ENCODE measurements at regions not wholly inside any gene's neighbourhood (a gene's known extent, or its start where the extent isn't known, plus 50 kb on each side); places are given as distances from the start of the nearest gene placed in this dataset.

GRCh38 chr12:105561546-105562198 lies 231.2 kb downstream of the C12orf75 start:
- intact Hi-C loops (cut with micrococcal nuclease): no loop called here
- no peak for TF ChIP-seq CTCF (IDR thresholded peaks at IDR 0.05)

GRCh38 chr12:105562199-105562971 lies 231.9 kb downstream of the C12orf75 start:
- Histone ChIP-seq H3K9me3 (ENCODE audit: control insufficient read depth, insufficient read depth, low read length) (no peaks in the 10 kb centered on the region), H3K27ac (ENCODE audit: low read length) (no peak overlapping the region), H3K27me3 (ENCODE audit: control insufficient read depth, insufficient read depth, low read length) (no peaks in the 10 kb centered on the region), H3K4me3 (ENCODE audit: low read length) (no peak overlapping the region), H3K4me1 (ENCODE audit: control insufficient read depth, insufficient read depth, low read length) (no peaks in the 10 kb centered on the region), H3K36me3 (ENCODE audit: control insufficient read depth, insufficient read depth, low read length) (no peaks in the 10 kb centered on the region)
- no peak for TF ChIP-seq CTCF (IDR thresholded peaks at IDR 0.05)
- no peaks in the 10 kb centered on the region for H3K9me3 Mint-ChIP-seq
- peaks cover 3 to 4% of the 10 kb centered on the region in 2 donors for H3K27me3 Mint-ChIP-seq (ENCODE audit: low read depth in 2 of 2)
- DNase-seq (no peak), ATAC-seq (no peak)
- H3K4me3 Mint-ChIP-seq: no peak overlapping the region
- H3K36me3 Mint-ChIP-seq: no peaks in the 10 kb centered on the region
- WGBS (ENCODE audit: insufficient coverage): 86% methylated on average over 24 of the region's 24 CpGs
- intact Hi-C loops (cut with micrococcal nuclease): no loop called here
- H3K4me1 Mint-ChIP-seq: no peaks in the 10 kb centered on the region
- H3K27ac Mint-ChIP-seq: no peak overlapping the region

More at GRCh38 chr12:105561546-105562198, 231.2 kb downstream of the C12orf75 start:
- Histone ChIP-seq H3K4me1 (ENCODE audit: control insufficient read depth, insufficient read depth, low read length) (no peaks in the 10 kb centered on the region), H3K9me3 (ENCODE audit: control insufficient read depth, insufficient read depth, low read length) (no peaks in the 10 kb centered on the region), H3K36me3 (ENCODE audit: control insufficient read depth, insufficient read depth, low read length) (no peaks in the 10 kb centered on the region), H3K4me3 (ENCODE audit: low read length) (no peak overlapping the region), H3K27ac (ENCODE audit: low read length) (no peak overlapping the region), H3K27me3 (ENCODE audit: control insufficient read depth, insufficient read depth, low read length) (no peaks in the 10 kb centered on the region)
- Mint-ChIP-seq H3K4me3 (no peak overlapping the region), H3K27me3 (ENCODE audit: low read depth in 2 of 2) (peaks cover 0 to 4% of the 10 kb centered on the region in 2 donors), H3K4me1 (no peaks in the 10 kb centered on the region), H3K27ac (no peak overlapping the region), H3K36me3 (no peaks in the 10 kb centered on the region), H3K9me3 (no peaks in the 10 kb centered on the region)
- ATAC-seq (no peak), DNase-seq (no peak)
- 76% methylated on average over 6 of the region's 7 CpGs for WGBS (ENCODE audit: insufficient coverage)

- Histone ChIP-seq H3K36me3 (ENCODE audit: control insufficient read depth, insufficient read depth, low read length) (no peaks in the 10 kb centered on the region), H3K27ac (ENCODE audit: low read length) (no peak overlapping the region), H3K9me3 (ENCODE audit: control insufficient read depth, insufficient read depth, low read length) (no peaks in the 10 kb centered on the region), H3K4me1 (ENCODE audit: control insufficient read depth, insufficient read depth, low read length) (no peaks in the 10 kb centered on the region), H3K4me3 (ENCODE audit: low read length) (no peak overlapping the region), H3K27me3 (ENCODE audit: control insufficient read depth, insufficient read depth, low read length) (no peaks in the 10 kb centered on the region)
- Mint-ChIP-seq H3K9me3 (no peaks in the 10 kb centered on the region), H3K4me1 (peaks cover 5 to 6% of the 10 kb centered on the region in 2 donors), H3K27me3 (ENCODE audit: low read depth in 2 of 2) (peaks cover 4 to 10% of the 10 kb centered on the region in 2 donors), H3K4me3 (no peak overlapping the region), H3K36me3 (no peaks in the 10 kb centered on the region), H3K27ac (no peak overlapping the region)
- intact Hi-C loops (cut with micrococcal nuclease): no loop called here
- no peak for ATAC-seq
- TF ChIP-seq CTCF (IDR thresholded peaks at IDR 0.05): no peak
- DNase-seq: no peak
- WGBS (ENCODE audit: insufficient coverage): 78% methylated on average over 1 of the region's 1 CpG
Observed at GRCh38 chr12:105567061-105567460, 236.6 kb downstream of the C12orf75 start.

Measured in natural killer cell (primary cell).